GM12865 (cell line): ENCODE measurements at regions not wholly inside any gene's neighbourhood (a gene's known extent, or its start where the extent isn't known, plus 50 kb on each side); places are given as distances from the start of the nearest gene placed in this dataset.
"Not testable (repeated sequence)": the region's sequence is repeated elsewhere in the genome, so short reads cannot be mapped to it uniquely, and the experiment has no call there.

Source experiments
- DNase-seq: peaks from one replicate; pipeline ENCODE4 v3.0.0; 2010; ENCODE audit warnings: low read depth
- H3K4me3 ChIP-seq: 2 replicates; pipeline ENCODE4 v1.5.1; 2011; ENCODE audit warnings: mild to moderate bottlenecking, low read depth, low read length, control low read depth
- CTCF ChIP-seq: IDR thresholded peaks from 2 replicates; pipeline ENCODE4 v1.5.1; 2011; ENCODE audit warnings: low read length, control low read depth, low read depth, inconsistent platforms; ENCODE audit not compliant: insufficient read depth; ENCODE audit errors: missing control alignments

- no peak for DNase-seq
These were observed 87.8 kb upstream of the RNU6-1 start for GRCh38 chr15:67927501-67928168.

GRCh38 chr15:67928666-67929065 lies 88.8 kb upstream of the RNU6-1 start:
- DNase-seq = no peak
- TF ChIP-seq CTCF = no peak
- no peak overlapping the region for H3K4me3 ChIP-seq

More at GRCh38 chr15:67927501-67928168, 87.8 kb upstream of the RNU6-1 start:
- TF ChIP-seq CTCF = no peak
- no peak overlapping the region for H3K4me3 ChIP-seq

- TF ChIP-seq CTCF = no peak
- no peak for DNase-seq
- H3K4me3 ChIP-seq = no peak overlapping the region
These were observed 90.9 kb upstream of the RNU6-1 start for GRCh38 chr15:67930720-67931119.

GRCh38 chr15:67931861-67932260 lies 92.0 kb upstream of the RNU6-1 start:
- H3K4me3 ChIP-seq = no peak overlapping the region
- TF ChIP-seq CTCF = no peak
- no peak for DNase-seq

- not testable (repeated sequence) for DNase-seq, H3K4me3 ChIP-seq
These were observed 94.3 kb upstream of the RNU6-1 start for GRCh38 chr15:67934126-67934525.

GRCh38 chr15:67935244-67935643 lies 95.4 kb upstream of the RNU6-1 start:
- no peak for TF ChIP-seq CTCF
- no peak for DNase-seq
- H3K4me3 ChIP-seq = no peak overlapping the region

GRCh38 chr15:67936258-67936657 lies 96.4 kb upstream of the RNU6-1 start:
- DNase-seq = no peak
- H3K4me3 ChIP-seq = no peak overlapping the region
- TF ChIP-seq CTCF = no peak
